ENCODE measurements at regions not wholly inside any gene's neighbourhood (a gene's known extent, or its start where the extent isn't known, plus 50 kb on each side); places are given as distances from the start of the nearest gene placed in this dataset.

DNA sequence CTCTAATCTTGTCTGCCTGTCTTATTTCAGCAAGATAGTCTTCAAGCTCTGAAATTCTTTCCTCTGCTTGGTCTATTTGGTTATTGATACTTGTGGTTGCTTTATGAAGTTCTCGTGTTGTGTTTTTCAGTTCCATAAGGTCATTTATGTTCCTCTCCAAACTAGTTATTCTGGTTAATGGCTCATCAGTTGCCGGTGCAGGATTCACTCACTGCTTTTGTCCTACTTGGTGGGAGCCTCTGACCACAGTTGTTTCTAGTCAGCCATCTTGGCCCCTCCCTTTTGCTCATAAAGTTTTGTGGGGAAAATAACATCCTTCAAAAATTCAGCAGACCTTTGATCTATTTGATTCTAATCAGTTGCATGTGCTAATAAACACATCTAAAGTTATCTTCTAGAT lies 158.6 kb upstream of the PARD3B start:
- TF ChIP-seq, protein P1, sequence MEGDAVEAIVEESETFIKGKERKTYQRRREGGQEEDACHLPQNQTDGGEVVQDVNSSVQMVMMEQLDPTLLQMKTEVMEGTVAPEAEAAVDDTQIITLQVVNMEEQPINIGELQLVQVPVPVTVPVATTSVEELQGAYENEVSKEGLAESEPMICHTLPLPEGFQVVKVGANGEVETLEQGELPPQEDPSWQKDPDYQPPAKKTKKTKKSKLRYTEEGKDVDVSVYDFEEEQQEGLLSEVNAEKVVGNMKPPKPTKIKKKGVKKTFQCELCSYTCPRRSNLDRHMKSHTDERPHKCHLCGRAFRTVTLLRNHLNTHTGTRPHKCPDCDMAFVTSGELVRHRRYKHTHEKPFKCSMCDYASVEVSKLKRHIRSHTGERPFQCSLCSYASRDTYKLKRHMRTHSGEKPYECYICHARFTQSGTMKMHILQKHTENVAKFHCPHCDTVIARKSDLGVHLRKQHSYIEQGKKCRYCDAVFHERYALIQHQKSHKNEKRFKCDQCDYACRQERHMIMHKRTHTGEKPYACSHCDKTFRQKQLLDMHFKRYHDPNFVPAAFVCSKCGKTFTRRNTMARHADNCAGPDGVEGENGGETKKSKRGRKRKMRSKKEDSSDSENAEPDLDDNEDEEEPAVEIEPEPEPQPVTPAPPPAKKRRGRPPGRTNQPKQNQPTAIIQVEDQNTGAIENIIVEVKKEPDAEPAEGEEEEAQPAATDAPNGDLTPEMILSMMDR (IDR thresholded peaks at IDR 0.05) = no peak
- TF ChIP-seq POLR2A (IDR thresholded peaks at IDR 0.05) = no peak

All from right lobe of liver (tissue), 4 donors.